ENCODE measurements at regions not wholly inside any gene's neighbourhood (a gene's known extent, or its start where the extent isn't known, plus 50 kb on each side); places are given as distances from the start of the nearest gene placed in this dataset.

GRCh38 chr5:96220610-96221390 lies 212.2 kb downstream of the PCSK1 start:
- TF ChIP-seq, protein P1, sequence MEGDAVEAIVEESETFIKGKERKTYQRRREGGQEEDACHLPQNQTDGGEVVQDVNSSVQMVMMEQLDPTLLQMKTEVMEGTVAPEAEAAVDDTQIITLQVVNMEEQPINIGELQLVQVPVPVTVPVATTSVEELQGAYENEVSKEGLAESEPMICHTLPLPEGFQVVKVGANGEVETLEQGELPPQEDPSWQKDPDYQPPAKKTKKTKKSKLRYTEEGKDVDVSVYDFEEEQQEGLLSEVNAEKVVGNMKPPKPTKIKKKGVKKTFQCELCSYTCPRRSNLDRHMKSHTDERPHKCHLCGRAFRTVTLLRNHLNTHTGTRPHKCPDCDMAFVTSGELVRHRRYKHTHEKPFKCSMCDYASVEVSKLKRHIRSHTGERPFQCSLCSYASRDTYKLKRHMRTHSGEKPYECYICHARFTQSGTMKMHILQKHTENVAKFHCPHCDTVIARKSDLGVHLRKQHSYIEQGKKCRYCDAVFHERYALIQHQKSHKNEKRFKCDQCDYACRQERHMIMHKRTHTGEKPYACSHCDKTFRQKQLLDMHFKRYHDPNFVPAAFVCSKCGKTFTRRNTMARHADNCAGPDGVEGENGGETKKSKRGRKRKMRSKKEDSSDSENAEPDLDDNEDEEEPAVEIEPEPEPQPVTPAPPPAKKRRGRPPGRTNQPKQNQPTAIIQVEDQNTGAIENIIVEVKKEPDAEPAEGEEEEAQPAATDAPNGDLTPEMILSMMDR (IDR thresholded peaks at IDR 0.05; ENCODE audit: insufficient read depth, low read length, missing control alignments), result no peak
- POLR2A ChIA-PET, result interaction anchor here (0.7 to 0.9 kb wide), 4 partner anchors 23 to 356 kb away, joined by 3 read pairs; no protein-coding TSS in a partner anchor
- CTCF ChIA-PET, result interaction anchor here (1.2 kb wide), 1 partner anchor 115 kb away, joined by 6 read pairs; no protein-coding TSS in a partner anchor
- DNase-seq (ENCODE audit: low read depth, low spot score), result no peak
- H3K4me3 ChIP-seq (ENCODE audit: low read depth, low read length), result no peak overlapping the region

DNA sequence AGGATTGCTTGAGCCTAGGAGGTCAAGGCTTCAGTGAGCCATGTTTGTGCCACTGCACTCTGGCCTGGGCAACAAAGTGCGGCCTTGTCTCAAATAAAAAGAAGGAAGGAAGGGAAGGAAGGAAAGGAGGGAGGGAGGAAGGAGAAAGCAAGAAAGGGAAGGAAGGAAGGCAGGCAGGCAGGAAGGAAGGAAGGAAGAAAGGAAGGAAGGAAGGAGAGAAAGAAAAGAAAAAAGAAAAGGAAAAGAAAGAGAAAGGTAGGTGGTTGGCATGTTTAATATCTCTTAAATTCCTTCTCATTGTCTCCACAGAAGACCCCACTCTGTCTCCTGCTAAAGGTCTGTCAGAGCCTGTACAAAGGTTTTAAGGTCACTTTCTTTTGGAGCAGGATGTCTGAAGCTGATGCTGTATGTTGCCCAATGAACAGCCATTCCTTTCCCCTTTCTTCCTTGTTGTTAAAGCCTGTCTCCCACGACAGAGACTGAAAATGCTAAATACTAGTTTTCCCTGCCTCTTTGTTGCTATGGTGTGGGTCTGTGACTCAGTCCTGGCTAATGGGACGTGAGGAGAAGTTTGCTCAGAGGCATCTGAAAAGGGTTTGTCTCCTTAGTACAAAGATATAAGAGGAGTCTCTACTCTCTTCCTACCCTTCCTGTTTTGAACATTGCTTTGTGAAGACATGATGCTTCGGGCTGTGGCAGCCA lies 213.3 kb downstream of the PCSK1 start:
- TF ChIP-seq, protein P1 (IDR thresholded peaks at IDR 0.05; ENCODE audit: insufficient read depth, low read length, missing control alignments), result no peak
- H3K4me3 ChIP-seq (ENCODE audit: low read depth, low read length), result no peak overlapping the region
- CTCF ChIA-PET, result interaction anchor here (1.2 kb wide), 1 partner anchor 116 kb away, joined by 6 read pairs; no protein-coding TSS in a partner anchor
- no peak for DNase-seq (ENCODE audit: low read depth, low spot score)
- POLR2A ChIA-PET, result interaction anchor here (0.7 to 0.9 kb wide), 3 partner anchors 35 to 355 kb away, joined by 3 read pairs; no protein-coding TSS in a partner anchor

DNA sequence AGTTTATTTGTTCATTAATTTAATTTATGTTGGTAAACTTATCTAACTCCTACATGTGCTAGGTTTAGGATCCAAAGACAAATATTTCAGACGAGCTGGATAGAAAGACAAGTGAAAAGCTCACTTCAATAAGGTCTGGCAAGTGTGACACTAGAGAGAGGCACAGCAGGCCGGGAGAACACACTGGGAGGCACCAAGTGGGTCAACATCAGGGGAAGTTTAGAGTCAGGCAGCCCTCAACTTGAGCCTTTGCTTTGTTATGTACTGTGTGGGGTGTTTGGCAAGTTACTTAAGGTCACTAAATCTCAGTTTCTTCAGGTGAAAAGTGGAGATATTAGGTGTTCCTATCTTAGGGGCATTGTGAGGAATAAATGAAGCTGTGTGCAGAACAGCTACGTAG lies 214.4 kb downstream of the PCSK1 start:
- no peak for DNase-seq (ENCODE audit: low read depth, low spot score)
- TF ChIP-seq, protein P1 (IDR thresholded peaks at IDR 0.05; ENCODE audit: insufficient read depth, low read length, missing control alignments), result no peak
- no peak overlapping the region for H3K4me3 ChIP-seq (ENCODE audit: low read depth, low read length)
- ChIA-PET POLR2A (no interaction called here), CTCF (interaction anchor here (3.1 kb wide), 1 partner anchor 18 kb away, joined by 8 read pairs; no protein-coding TSS in a partner anchor)

- ChIA-PET CTCF (interaction anchor here (0.6 to 1.0 kb wide), 2 partner anchors 11 to 131 kb away, joined by 3 to 4 read pairs; no protein-coding TSS in a partner anchor), POLR2A (no interaction called here)
- TF ChIP-seq, protein P1 (IDR thresholded peaks at IDR 0.05; ENCODE audit: insufficient read depth, low read length, missing control alignments), result no peak
- no peak overlapping the region for H3K4me3 ChIP-seq (ENCODE audit: low read depth, low read length)
- DNase-seq (ENCODE audit: low read depth, low spot score), result no peak
Observed at GRCh38 chr5:96214442-96215197, 218.4 kb downstream of the PCSK1 start.

DNA sequence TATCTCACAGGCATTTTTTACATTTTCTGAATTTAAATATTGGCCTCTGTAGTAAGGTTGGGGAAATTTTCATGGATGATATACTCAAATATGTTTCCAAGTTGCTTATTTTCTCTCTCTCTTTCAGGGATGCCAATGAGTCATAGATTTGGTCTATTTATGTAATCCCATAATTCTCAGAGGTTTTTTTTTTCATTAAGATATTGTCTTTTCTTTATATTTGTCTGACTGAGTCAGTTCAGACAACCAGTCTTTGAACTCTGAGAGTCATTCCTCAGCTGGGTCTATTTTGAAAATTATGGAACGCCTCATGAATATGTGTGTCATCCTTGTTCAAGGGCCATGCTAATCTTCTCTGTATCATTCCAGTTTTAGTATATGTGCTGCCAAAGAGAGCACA lies 223.2 kb downstream of the PCSK1 start:
- no peak overlapping the region for H3K4me3 ChIP-seq (ENCODE audit: low read depth, low read length)
- ChIA-PET CTCF (no interaction called here), POLR2A (no interaction called here)
- no peak for DNase-seq (ENCODE audit: low read depth, low spot score)
- TF ChIP-seq, protein P1 (IDR thresholded peaks at IDR 0.05; ENCODE audit: insufficient read depth, low read length, missing control alignments), result no peak

Measured in AG04449 (cell line).